Activated CD4-positive, alpha-beta T cell treated with anti-CD3 and anti-CD28 coated beads for 4 hours (primary cell): ENCODE measurements at regions not wholly inside any gene's neighbourhood (a gene's known extent, or its start where the extent isn't known, plus 50 kb on each side); places are given as distances from the start of the nearest gene placed in this dataset.
"Not testable (repeated sequence)": the region's sequence is repeated elsewhere in the genome, so short reads cannot be mapped to it uniquely, and the experiment has no call there.

ENCODE experiments used
- DNase-seq, 2 donors: peaks; one replicate each; pipeline ENCODE4 v3.0.0-alpha.2; 2020

DNA sequence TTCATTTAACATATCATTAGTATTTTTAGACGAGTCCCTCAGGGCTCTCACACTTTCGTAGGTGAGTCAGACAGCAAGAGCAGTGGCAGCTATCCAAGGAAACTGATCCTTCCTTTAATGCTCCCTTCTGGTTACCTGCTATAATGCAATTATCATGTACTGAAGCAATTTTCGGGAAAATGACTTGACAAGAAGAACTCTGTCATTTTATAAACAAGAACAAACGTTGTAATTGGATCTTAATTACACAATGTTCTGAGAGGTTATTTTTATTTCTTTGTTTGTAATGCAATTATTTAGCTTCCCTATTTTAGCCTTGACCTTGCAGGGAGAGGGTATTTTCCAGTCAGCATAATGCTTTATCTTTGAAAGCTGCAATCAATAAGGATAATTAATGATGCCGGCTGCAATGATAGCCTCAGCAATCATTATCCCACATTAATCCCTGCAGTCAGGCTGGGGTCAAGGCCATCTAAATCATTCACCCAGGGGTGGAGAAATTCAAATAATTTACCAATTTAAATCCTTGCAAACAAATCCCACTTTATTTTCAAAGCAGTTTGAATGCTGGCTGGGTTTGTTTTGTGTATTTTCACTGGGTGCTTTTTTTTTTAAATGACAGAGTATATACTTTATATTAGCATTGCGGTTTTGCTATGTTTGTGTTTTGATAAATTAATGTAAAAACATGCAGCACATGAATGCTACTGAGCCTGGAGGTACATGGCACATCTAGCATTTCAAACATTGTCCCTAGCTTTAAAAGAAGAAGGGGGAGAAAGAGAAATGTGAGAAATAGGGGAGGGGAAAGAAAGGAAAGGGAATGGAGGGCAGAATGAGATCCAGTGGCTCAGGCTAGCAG lies 249.9 kb downstream of the SHOX2 start:
- no peak for DNase-seq

DNA sequence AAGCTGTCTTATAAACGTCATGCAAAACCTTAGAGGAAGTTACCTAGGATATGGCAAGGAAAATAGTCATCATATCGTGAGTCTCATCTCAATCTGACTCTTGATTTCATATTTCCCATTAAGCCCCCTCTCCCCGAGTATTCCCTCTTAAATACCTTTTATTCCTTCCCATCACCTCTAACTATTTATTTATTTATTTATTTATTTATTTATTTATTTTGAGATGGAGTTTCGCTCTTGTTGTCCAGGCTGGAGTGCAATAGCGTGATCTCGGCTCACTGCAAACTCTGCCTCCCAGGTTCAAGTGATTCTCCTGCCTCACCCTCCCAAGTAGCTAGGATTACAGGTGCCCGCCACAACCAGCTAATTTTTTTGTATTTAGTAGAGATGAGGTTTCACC lies 260.4 kb downstream of the SHOX2 start:
- DNase-seq, result not testable (repeated sequence)

DNA sequence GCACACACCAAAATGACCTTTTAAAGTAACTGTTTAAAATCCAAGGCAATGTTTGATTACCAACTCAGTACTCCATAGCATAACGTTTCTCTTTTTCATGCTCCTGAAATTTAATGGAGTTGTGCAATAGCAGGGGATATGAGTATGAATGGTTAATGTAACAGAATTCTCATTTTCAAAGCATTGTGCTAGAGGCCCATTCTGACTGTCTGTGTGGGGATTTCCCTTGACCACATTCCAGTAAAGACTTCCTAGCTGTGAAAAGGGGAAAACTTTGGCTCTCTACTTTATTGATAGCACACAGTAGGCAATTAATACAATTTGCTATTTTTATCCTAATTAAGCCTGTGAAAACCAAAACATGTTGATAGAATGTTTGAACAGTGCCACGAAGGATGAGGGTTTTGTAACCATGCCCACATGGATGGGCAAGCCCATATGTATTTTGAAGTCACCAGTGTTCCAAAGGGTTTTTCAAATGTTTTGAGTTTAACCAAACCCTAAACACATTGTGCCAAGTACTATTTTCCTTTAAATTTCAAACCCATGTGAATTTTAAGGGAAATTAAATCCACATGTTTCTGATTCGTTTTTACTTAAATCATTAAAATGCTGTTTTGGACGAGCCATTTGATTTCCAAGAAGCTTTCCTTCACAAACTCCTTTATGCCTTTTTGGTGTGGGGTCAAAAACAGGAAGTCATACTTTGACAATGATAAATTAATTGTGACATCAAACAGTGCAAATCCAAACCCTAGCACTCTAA lies 261.2 kb downstream of the SHOX2 start:
- no peak for DNase-seq

DNA sequence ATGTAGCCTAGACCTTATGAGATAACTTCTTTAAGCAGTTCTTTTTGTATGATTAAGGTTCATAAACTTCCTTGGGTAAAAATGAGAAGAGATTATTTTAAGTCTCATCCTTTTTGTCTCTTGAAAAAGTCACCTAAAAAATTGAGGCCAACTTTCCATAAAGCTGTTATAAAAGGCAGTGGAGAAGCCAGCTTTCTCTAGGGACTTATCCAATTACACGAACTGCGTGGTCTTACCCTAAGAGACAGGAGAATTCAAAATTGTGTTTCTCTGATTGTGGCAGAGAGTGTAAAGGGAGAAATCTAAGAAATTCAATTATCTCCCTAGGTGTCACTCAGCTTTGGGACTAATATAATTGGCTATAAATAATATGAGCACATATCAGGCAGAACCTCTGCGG lies 262.0 kb downstream of the SHOX2 start:
- DNase-seq, result no peak

DNA sequence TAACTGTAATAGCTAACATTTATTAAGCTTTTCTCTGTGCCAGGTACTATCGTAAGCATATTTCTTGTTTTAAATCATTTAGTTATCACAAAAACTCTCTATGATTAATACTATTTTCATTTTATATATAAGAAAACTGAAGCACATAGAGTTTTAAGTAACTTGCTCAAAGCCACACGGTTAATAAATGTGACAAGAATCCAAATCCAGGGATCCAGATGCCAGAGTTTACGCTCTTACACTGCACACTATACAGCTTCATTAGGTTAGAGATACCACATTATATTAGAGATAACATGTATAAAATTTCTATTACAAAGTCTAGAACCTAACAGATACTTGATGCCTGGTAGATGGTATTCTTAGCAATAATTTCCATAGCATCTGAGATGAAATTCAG lies 265.2 kb downstream of the SHOX2 start:
- DNase-seq, result no peak

DNA sequence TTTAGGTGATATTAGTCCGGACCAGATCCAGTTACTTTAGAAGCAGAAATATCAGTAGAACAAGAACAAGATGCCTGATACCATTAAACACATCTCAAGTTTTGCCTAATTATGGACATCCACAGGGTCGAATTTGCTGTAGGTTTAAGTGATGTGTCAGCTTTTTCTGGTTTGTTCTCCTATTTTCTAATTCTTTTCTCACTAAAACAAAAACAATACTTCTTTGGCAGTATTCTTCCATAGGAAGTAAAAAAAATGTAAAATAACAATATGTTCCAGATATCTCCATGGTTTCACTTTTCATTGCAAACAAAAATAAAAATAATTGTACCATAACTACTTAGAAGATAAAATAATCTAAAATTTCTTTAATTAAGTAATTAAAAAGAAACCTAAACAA lies 265.7 kb downstream of the SHOX2 start:
- DNase-seq, result no peak

DNA sequence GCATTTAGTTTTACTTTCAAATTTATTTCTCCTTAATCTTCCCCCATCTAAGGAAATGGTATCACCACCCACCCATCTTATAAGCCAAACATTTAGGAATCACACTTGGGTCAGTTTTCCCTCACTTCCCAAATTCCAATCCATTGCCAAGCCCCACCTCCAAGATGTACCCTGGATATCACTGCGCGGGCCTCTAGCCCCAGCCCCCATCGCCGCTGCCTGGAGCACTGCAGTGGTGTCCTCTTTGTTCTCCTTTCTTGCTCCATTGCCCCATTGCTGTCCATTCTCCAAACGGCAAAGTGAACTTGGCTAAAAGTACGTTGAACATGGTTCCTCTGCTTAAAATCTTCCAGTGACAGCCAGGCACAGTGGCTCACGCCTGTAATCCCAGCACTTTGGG lies 267.8 kb downstream of the SHOX2 start:
- DNase-seq, result no peak

DNA sequence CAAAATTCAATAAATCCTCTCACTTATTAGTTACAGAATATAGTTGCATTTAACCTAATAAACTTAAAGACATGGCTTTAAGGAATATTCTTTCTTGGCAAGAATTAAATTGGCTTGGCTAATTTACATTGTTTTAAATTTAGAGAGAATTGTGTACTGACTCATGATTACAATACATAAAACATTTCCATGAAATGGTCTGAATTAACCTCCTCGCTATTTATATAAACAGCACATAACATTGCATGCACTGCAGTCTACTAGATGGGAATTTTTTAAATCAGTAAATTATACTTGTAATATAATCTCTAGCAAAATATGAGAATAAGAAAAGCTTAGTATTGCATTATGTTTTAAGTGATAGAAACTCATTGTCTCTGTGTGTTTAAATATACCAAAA lies 268.9 kb downstream of the SHOX2 start:
- DNase-seq, result no peak

DNA sequence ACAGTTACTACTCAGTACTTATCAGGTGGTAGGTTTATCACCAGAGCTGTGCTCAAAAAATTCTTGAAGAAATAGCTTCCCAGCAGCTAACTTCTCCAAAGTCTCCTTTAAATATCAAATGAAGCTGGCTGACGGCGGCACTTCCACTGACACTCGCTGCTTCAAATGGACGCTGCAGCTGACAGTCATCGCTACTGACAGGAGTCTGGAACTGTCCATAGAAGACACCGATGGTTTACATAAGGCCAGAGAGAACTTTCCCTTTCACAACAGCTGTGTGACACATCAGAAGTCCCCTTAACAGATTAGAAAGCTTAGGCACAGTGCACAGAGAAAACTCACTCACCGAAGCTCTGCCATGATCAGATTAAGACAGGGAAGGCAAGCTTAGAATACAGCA lies 270.2 kb downstream of the SHOX2 start:
- DNase-seq, result no peak

DNA sequence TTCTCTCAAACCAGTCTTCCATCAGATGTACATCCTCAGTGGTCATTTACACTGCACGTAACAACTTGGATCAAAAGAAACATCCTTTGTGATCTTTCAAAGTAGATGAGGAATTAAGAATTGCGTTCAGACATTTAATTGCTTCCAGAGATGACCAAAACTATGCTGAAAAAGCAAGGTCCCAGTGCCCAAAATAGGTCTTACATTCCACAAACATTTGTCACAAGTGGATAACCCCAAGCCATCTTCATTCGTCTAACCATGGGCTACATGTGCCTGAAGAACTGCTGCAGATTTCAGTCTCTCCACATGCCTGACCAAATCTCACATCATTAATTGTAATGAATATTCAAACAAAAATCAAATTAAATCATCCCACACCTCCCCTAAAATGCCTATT lies 273.6 kb downstream of the SHOX2 start:
- DNase-seq, result no peak

DNA sequence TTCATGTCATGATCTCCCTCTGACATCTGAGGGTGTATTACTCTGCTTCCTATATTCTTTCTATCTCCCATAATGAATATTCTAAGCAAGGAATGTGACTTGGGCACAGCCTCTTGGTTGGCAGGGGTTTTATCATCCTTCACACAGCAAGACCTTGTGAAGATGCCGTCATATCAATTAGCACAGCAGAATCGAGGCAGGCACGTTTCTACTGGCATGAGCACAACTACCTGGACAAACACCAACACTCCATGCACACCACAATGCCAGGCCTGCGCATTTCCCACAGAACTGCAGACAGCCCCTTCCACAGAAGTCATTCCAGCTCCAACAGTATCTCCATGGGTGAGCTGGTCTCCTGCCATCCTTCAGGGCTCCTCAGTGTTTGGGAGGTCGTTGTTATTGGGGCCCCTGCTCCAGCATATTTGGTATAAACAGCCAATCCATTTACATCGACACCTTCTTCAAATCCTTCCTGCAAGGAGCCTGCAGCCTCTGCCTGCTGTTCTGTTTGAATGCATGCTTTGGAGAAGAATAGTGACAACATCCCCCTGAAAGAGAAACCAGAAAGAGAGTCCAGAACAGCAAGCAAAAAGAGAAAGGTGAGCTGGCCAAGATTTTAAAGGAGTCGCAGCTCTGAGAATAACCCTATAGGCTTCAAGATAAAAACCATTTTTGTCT lies 275.5 kb downstream of the SHOX2 start:
- DNase-seq, result no peak

DNA sequence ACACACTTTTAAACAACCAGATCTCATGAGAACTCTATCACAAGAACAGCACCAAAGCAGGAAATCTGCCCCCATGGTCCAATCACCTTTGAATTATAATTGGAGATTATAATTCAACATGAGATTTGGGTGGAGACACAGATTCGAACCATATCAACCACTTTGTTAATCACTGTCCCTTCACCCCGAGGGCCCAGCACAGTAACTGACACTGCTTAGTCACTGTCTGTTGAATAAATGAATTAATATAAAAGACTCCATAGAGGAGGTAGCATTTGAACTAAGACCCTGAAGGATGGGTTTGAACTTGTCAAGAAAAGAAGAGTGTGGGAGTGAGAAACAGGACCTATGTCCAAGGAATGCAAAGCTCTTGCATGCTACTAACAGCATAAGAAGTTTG lies 276.4 kb downstream of the SHOX2 start:
- DNase-seq, result no peak

DNA sequence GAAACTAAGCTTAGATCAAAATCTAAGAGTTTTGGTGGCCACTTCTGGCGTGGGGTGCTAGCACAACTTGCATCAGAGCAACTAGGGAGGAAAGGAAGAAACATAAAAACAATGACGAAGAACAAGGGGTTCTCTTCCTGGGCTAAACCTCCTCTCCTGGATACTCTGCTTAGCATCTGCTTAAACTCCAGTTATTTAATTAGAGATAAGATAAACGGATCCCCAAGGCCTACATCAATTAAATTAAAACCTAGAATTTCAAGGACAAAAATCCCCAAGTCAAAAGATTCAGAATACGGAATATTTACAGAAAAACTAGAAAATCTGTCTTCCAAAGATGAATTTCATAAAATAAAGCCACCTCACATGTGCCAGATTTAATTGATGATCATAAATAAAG lies 281.9 kb downstream of the SHOX2 start:
- no peak for DNase-seq

DNA sequence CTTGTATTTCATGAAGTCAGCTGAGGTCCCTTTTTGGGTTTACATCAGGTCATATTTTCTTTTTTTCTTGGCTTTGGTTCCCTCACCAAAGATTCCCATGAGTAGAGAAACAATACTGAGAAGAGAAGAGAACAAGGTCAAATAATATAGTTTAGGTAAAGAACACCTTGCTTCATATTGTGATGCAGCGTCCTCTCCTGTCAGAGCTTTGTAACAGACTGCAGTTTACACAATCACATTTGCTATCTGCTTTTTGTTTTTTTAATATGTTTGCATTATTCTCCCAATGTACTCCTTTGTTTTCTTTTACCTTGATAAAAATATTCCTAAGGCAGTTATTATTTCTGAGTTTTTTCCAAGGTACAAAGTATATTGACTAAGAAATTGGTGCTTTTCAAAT lies 283.2 kb downstream of the SHOX2 start:
- no peak for DNase-seq

DNA sequence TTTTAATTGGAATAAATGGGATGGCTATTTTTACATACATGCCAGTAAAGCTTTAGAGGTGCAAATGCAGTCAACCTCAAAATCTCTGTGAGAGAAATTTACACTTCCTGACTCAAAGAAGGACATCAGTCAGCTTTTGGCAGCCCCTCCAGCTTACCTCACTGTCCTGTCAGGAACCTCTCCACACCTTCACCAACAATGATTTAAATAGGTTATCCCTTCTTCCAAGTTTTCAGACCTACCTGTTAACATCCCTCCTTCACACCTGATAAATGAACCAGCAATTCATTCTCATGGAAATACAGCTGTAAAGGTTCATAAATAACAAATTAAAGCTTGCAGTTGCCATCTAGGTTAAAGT lies 286.1 kb downstream of the SHOX2 start:
- DNase-seq, result no peak

DNA sequence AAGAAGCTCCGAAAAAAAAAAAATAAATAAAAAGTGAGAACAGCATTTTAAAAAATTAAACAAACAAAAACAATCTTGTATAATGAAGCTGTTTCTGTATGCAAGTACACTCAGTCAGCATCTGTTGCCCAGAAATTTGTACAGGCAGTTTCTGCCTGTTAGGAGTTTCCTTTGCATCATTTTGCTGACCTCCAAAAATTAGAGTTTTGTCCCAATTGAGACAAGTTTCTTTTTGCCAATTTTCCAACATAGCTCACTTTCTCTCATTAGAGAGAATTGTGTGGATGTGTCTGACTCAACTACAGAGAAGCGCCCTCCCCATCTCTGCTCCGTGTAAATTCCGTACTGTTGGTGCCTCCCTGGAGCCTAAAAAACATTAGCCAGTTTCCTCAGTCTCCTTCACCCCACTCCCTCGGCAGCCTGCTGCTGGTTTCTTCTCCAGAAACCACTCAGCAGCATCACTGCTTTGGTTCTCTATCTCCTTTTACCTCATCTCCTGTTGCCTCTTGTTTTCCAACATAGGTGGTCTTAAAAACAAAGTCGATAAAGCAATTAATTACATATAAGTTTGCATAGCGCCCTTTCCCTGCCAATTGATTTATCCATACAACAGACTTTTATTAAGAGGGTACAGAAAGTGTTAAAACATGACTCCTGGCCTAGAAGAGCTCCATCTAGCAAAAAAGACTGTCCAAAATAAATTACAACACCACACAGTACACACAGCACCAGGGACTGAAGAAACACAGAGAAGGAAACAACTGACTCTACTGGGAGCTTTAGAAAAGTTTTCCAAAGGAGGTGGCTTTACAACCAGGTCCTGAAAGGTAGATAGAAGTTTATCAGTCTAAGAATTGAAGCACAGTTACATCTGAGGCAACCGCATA lies 286.7 kb downstream of the SHOX2 start:
- no peak for DNase-seq

DNA sequence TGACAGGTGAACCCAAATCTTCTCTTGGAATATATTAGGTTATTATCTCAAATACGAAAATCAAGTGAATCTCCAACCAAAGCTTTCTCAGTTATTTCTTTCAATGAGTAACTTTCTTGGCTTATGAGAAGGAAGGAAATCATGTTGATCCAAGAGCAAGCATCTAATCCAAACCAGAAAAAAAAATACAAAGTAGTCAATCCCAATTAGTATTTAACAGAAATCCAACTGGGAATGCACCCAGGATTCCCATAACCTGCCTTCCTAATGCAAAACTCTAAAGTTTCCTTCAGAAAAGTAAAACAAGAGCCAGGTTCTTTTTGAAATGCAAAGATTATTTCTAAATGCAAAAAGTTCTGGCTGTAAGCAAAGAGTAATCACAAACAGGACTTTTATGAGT lies 289.3 kb downstream of the SHOX2 start:
- no peak for DNase-seq

DNA sequence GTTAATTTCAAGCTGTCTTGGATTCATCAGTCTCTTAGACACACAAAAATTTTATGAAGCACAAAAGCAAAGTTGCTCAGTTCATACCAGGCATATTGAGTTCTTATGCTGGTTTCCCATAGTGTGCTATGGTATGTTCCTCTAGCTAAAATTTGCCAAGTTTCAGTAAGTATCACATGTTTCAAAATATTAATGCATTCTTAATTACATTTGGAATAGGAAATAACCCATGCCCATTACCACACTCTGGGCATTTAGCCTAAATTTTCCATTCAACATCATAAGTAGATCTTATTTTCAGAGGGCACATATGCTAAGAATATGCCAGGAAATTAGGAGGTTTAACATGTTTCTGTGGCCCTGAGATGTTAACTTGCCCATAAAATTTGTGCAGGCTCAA lies 289.9 kb downstream of the SHOX2 start:
- DNase-seq, result no peak

DNA sequence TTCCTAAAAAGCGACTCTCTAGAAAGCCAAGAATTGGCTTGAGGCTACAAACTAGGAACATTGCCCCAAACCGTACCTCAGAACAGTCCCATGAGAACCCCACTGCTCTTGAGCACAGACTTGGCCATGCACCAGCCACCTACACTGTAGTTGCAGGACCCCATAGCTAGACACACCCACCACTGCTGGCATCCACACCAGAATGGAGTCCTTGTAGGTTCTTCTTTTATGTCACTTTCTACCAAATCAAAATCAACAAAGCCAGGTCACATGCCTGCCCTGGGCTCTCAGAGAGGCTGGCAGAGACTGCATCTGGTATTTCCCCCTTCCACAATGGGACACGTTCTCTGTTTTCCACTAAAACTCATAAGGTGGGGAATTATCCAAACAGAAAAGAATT lies 290.5 kb downstream of the SHOX2 start:
- DNase-seq, result no peak

DNA sequence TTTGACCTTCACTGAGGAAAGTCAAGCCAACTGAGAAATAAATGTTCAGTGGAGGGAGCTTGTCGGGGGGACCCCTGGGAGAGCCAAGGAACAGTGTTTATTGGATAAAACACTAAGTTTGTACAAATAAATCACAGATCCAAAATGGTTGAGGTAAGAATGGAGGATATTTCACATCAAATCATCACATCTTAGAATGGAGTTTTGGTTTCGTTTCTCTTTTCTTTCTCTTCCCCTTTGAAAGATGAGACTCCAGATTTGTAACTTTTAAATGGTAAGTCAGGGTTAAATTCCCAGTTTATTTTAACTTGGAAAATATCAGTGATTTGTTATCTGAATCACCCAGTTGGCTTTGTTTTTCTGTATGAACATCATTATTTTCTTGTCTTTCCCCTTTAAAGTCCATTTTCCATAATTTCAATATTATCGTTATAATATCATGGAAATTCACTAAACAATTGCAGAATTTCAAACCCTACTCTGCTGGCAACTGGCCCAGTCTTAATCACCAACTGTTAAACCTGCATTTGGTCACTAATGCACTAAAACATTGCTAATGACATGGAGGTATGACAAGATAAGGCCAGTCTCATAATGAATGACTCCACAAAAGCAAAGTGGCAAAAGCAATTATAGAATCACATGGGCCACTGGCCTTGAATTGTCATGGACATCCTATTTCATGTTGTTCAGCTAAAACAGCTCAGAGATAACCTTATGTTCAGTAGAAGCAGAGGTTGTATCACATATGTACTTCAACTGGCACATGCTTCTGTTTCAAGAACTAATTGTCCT lies 295.1 kb downstream of the SHOX2 start:
- DNase-seq, result no peak

DNA sequence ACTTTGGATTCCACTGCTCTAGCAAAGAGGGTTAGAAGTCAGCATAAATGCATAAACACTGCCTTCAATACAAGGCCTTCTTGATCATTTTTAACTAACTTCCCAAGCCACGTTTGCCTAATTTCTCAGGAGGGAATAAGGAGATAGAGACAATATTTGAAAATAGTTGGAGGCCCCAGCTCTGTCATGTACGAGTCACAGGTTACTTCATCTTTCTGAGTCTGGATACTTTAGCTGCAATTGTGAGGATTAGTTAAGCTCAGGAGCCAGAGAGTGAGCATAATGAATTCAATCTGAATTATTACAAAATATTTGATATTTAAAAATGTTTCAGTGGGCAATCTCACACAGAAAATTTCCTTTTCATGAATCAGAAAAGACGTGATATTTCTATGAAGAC lies 298.9 kb downstream of the SHOX2 start:
- DNase-seq, result no peak

DNA sequence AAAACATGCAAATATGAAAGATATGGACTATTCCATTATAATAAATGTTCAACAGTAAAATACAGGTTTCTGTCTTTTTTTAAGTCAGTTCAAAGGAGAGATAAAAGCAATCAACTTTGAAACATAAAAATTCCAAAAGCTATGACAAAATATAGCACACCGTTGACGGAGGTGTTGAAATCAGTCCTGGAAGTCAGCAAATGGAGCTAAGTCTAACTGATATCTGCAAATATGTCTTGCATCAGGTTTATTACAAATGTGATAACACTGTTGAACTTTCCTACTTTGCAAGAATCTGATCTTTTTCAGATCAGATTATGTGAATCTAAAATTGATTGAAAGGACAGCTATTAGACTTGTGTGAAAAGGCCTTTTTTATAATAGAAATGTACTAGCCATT lies 300.7 kb downstream of the SHOX2 start:
- DNase-seq, result no peak
